ENCODE measurements at regions not wholly inside any gene's neighbourhood (a gene's known extent, or its start where the extent isn't known, plus 50 kb on each side); places are given as distances from the start of the nearest gene placed in this dataset.

DNA sequence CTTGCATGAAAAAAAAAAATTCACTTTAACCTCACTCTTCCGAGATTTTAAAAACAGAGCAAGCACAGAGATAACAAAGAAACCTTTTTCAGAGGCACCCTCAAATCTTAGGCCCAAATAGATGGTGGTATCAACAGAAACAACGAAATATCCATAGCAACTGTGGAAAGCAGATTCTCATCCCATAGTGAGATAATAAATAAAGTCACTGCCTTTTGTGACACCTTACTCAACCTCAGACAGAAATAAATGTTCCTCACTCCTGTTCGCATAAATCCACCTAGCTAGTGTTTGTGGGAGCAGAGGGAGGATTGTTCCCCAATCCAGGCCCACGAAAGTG lies 60.9 kb upstream of the RTN4 start:
- ATAC-seq: no peak
- intact Hi-C loops (cut with DNase I): loop anchor here in 6 of 10 donors (5.0 to 10.0 kb wide), 4 partner anchors 51 to 64 kb away; partner anchors contain the start of gene RTN4 (in 3 of the 6)
- Histone ChIP-seq H3K27me3 (no peaks in the 10 kb centered on the region), H3K27ac (peak overlapping the region in 10 of 12 donors; percentile 47 to 95 (median 80)), H3K36me3 (no peaks in the 10 kb centered on the region), H3K9me3 (no peaks in the 10 kb centered on the region), H3K4me1 (peaks cover 0 to 44% (median 29%) of the 10 kb centered on the region in 12 donors), H3K4me3 (peak overlapping the region in 1 of 12 donors; percentile 4)
- no peak for DNase-seq
- TF ChIP-seq, protein P1, sequence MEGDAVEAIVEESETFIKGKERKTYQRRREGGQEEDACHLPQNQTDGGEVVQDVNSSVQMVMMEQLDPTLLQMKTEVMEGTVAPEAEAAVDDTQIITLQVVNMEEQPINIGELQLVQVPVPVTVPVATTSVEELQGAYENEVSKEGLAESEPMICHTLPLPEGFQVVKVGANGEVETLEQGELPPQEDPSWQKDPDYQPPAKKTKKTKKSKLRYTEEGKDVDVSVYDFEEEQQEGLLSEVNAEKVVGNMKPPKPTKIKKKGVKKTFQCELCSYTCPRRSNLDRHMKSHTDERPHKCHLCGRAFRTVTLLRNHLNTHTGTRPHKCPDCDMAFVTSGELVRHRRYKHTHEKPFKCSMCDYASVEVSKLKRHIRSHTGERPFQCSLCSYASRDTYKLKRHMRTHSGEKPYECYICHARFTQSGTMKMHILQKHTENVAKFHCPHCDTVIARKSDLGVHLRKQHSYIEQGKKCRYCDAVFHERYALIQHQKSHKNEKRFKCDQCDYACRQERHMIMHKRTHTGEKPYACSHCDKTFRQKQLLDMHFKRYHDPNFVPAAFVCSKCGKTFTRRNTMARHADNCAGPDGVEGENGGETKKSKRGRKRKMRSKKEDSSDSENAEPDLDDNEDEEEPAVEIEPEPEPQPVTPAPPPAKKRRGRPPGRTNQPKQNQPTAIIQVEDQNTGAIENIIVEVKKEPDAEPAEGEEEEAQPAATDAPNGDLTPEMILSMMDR (IDR thresholded peaks at IDR 0.05): no peak
- TF ChIP-seq POLR2A (IDR thresholded peaks at IDR 0.05): no peak
- 75 to 84% (median 83%) methylated on average over 4 of the region's 4 CpGs for WGBS, 4 donors

DNA sequence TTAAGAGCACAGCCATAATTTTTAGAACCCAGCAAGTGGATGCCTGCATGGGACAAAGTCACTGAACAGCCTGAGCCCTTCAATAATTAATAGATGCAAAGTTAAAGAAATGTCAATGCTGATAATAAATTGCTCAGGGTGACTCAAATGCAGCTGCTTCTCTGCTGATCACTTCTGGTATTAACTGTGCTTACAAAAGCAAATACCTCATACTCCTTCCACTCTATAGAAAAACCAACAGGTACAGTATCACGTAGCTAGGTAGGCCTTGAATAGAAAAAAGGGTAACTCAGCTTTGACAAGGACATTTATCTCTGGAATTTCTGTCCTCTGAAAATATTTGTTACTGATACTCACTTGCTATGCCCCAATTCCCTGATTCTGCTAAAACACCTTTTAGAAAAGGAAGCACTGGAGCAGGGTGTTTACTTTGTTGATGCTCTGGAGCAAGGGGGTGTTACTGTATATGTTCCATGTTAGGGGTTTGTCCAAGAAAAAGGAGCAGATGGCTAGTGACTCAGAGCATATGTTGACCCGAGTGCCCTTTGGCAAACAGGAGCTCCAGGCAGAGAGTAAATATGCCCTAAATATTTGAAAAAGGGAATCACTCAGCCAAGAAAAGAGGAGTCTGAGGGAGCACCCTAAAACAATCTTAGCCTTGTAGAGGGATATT lies 59.1 kb upstream of the RTN4 start:
- TF ChIP-seq, protein P1 (IDR thresholded peaks at IDR 0.05): no peak
- no peak for TF ChIP-seq POLR2A (IDR thresholded peaks at IDR 0.05)
- Histone ChIP-seq H3K27me3 (no peaks in the 10 kb centered on the region), H3K36me3 (no peaks in the 10 kb centered on the region), H3K27ac (peak overlapping the region in 4 of 12 donors; percentile 23 to 86 (median 28)), H3K4me1 (peaks cover 0 to 44% (median 29%) of the 10 kb centered on the region in 12 donors), H3K9me3 (no peaks in the 10 kb centered on the region), H3K4me3 (no peak overlapping the region)
- ATAC-seq (no peak), DNase-seq (no peak)
- 82 to 89% (median 88%) methylated on average over 2 of the region's 2 CpGs for WGBS, 4 donors
- intact Hi-C loops (cut with DNase I): no loop called here

DNA sequence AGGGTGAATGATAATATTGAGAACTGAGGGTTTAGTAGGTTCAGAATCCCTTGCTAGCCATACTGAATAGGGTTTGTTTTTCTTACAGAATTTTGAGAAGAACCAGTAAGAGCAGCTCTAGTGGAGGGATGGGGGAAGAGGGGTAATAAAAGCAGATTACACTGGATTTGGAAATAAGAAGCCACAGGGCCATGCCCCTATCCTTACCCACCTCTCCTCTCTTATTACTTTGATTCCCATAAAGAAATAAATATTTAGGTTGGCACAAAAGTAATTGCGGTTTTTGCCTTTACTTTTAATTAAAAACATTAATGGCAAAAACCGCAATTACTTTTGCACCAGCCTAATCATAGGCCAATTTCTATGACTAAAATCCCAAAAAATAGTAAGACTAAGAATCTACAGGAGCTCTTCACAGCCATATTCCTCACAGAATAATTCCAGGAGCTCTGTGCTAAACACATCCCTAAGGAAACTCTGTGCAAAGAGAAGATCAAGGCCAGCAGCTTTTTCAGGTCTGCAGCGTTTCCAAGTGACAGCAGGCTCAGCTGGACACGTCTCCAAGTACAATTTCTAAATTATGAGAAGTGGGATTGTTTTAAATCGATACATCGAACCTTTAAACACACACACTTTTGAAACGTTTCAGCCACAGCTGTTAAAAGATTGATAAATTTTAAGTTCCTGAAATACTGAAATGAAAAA lies 58.4 kb upstream of the RTN4 start:
- Histone ChIP-seq H3K27me3 (no peaks in the 10 kb centered on the region), H3K9me3 (no peaks in the 10 kb centered on the region), H3K4me3 (no peak overlapping the region), H3K27ac (peak overlapping the region in 2 of 12 donors; percentile 22 to 61), H3K4me1 (peaks cover 0 to 41% (median 29%) of the 10 kb centered on the region in 12 donors), H3K36me3 (no peaks in the 10 kb centered on the region)
- TF ChIP-seq POLR2A (IDR thresholded peaks at IDR 0.05): no peak
- TF ChIP-seq, protein P1 (IDR thresholded peaks at IDR 0.05): no peak
- 72 to 84% (median 81%) methylated on average over 7 of the region's 7 CpGs for WGBS, 4 donors
- intact Hi-C loops (cut with DNase I): no loop called here
- DNase-seq: no peak
- ATAC-seq: no peak

DNA sequence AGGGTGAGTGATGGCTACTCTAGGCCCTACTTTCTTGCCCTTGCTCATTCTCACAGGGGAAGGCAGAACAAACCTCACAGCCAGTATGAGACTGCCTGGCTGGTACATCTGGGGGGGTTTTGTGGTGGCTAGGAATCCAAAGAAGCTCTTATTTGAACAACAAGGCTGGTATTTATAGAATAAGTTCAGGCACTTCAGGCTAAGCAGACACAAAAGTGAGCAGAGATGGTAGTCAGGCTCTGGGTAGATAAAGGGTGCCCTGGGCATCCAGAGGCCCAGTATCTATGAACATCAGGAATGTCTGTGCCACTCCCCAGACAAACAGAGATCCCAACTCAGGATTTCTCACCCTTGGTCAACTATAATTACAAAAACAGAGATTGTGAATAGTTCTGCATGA lies 57.2 kb upstream of the RTN4 start:
- Histone ChIP-seq H3K4me1 (peaks cover 0 to 33% (median 21%) of the 10 kb centered on the region in 12 donors), H3K36me3 (no peaks in the 10 kb centered on the region), H3K4me3 (no peak overlapping the region), H3K27me3 (no peaks in the 10 kb centered on the region), H3K27ac (peak overlapping the region in 4 of 12 donors; percentile 11 to 61 (median 18)), H3K9me3 (no peaks in the 10 kb centered on the region)
- ATAC-seq (peak in 1 of 4 donors; percentile 10), DNase-seq (no peak)
- no peak for TF ChIP-seq POLR2A (IDR thresholded peaks at IDR 0.05)
- TF ChIP-seq, protein P1 (IDR thresholded peaks at IDR 0.05): no peak
- intact Hi-C loops (cut with DNase I): no loop called here
